SK-N-SH (cell line): ENCODE measurements at regions not wholly inside any gene's neighbourhood (a gene's known extent, or its start where the extent isn't known, plus 50 kb on each side); places are given as distances from the start of the nearest gene placed in this dataset.

Experiments used
- CTCF ChIA-PET: fragments of 300-600, 350-600 bp; formaldehyde crosslinking; extraction: SDS; loops from one replicate; lab custom pipeline; 2021; lab: Yijun Ruan, JAX
- POLR2A ChIA-PET: fragments of 350-600 bp; sonication (Branson Sonifier 250); formaldehyde crosslinking; extraction: SDS; loops from one replicate; lab custom pipeline; 2020; ENCODE audit warnings: antibody characterized with exemption, inconsistent platforms; lab: Yijun Ruan, JAX
- DNase-seq: peaks from one replicate; pipeline ENCODE4 v3.0.0; 2012
- H2AFZ ChIP-seq: fragments of 200-600 bp; sonication (generic); 2 replicates; pipeline ENCODE4 v1.8.1; 2016; ENCODE audit warnings: antibody characterized with exemption, mild to moderate bottlenecking, low read depth
- H3F3A ChIP-seq: fragments of 200-600 bp; sonication (generic); replicated peaks from 2 replicates; pipeline ENCODE3; 2016; ENCODE audit warnings: antibody characterized with exemption, mild to moderate bottlenecking; ENCODE audit not compliant: insufficient read depth
- H3K27ac ChIP-seq, 2 experiments: fragments of 200-500 bp in 1 of 2; fragments of 200-600 bp in 1 of 2; sonication (Bioruptor generic) in 1 of 2; sonication (generic), shearing (Covaris generic) in 1 of 2; 2 replicates each; pipeline versions ENCODE4 v1.5.1 to v1.6.1; 2014 to 2016; ENCODE audit warnings: low read depth in 2 of 2, inconsistent platforms in 1 of 2, low read length in 1 of 2, mild to moderate bottlenecking in 1 of 2, mixed read lengths in 1 of 2
- H3K27me3 ChIP-seq: fragments of 200-600 bp; sonication (generic), shearing (Covaris generic); 2 replicates; pipeline ENCODE4 v1.6.1; 2016; ENCODE audit warnings: mixed run types; ENCODE audit not compliant: insufficient read depth
- H3K36me3 ChIP-seq, 2 experiments: fragments of 200-500 bp in 1 of 2; fragments of 200-600 bp in 1 of 2; sonication (Bioruptor generic) in 1 of 2; sonication (generic) in 1 of 2; replicated peaks in 1 of 2; 2 replicates each; pipeline versions ENCODE3 to v1.5.1; 2014 to 2016; ENCODE audit warnings: low read length in 1 of 2, mild to moderate bottlenecking in 1 of 2; ENCODE audit not compliant: insufficient read depth in 2 of 2, control insufficient read depth in 1 of 2
- H3K4me1 ChIP-seq, 2 experiments: fragments of 200-500 bp in 1 of 2; fragments of 200-600 bp in 1 of 2; sonication (Bioruptor generic) in 1 of 2; sonication (generic), shearing (Covaris generic) in 1 of 2; 2 replicates each; pipeline versions ENCODE4 v1.5.1 to v1.6.1; 2014 to 2016; ENCODE audit warnings: low read depth in 1 of 2, low read length in 1 of 2, mixed run types in 1 of 2; ENCODE audit not compliant: insufficient read depth in 2 of 2, control insufficient read depth in 1 of 2
- H3K4me2 ChIP-seq: fragments of 200-600 bp; sonication (generic), shearing (Covaris generic); 2 replicates; pipeline ENCODE4 v1.6.1; 2017; ENCODE audit warnings: mixed run types
- H3K4me3 ChIP-seq, 2 experiments: fragments of 200-500 bp in 1 of 2; fragments of 200-600 bp in 1 of 2; sonication (Bioruptor generic) in 1 of 2; sonication (generic), shearing (Covaris generic) in 1 of 2; 2 replicates each; pipeline versions ENCODE4 v1.5.1 to v1.8.1; 2014 to 2016; ENCODE audit warnings: low read depth in 2 of 2, inconsistent platforms in 1 of 2, low read length in 1 of 2, mild to moderate bottlenecking in 1 of 2, mixed read lengths in 1 of 2, moderate library complexity in 1 of 2
- H3K79me2 ChIP-seq: fragments of 200-600 bp; sonication (generic); 2 replicates; pipeline ENCODE4 v1.8.1; 2017; ENCODE audit warnings: mild to moderate bottlenecking; ENCODE audit not compliant: insufficient read depth
- H3K9ac ChIP-seq: fragments of 200-600 bp; sonication (generic); 2 replicates; pipeline ENCODE4 v1.6.1; 2017; ENCODE audit warnings: mixed run types
- H3K9me2 ChIP-seq: fragments of 200-600 bp; sonication (generic); 2 replicates; pipeline ENCODE4 v1.6.1; 2017; ENCODE audit warnings: mixed run types
- H3K9me3 ChIP-seq: fragments of 200-600 bp; sonication (generic); 2 replicates; pipeline ENCODE4 v1.6.1; 2017; ENCODE audit warnings: mixed run types, mild to moderate bottlenecking, moderate library complexity
- H4K20me1 ChIP-seq: fragments of 200-600 bp; sonication (generic); 2 replicates; pipeline ENCODE4 v1.6.1; 2017; ENCODE audit warnings: mild to moderate bottlenecking, mixed run types; ENCODE audit not compliant: insufficient read depth
- CHD2 ChIP-seq: fragments of 150-350 bp; IDR thresholded peaks from 2 replicates; pipeline ENCODE4 v1.6.1; 2018; ENCODE audit warnings: low read length; ENCODE audit not compliant: partially characterized antibody
- CTCF ChIP-seq: fragments of 200-600 bp; sonication (generic); IDR thresholded peaks from 2 replicates; pipeline ENCODE4 v1.6.1; 2017; ENCODE audit warnings: antibody characterized with exemption, mild to moderate bottlenecking, moderate library complexity
- FOSL2 ChIP-seq: IDR thresholded peaks from 2 replicates; pipeline ENCODE4 v1.4.0; 2012; ENCODE audit warnings: low read depth, mild to moderate bottlenecking, moderate library complexity, borderline replicate concordance
- FOXJ3 ChIP-seq: sonication (generic); formaldehyde crosslinking; IDR thresholded peaks from 2 replicates; pipeline ENCODE4 v1.5.1; 2020; ENCODE audit warnings: mild to moderate bottlenecking, missing genetic modification reagents
- FOXM1 ChIP-seq: IDR thresholded peaks from 2 replicates; pipeline ENCODE4 v1.4.0; 2012; ENCODE audit warnings: low read depth, mild to moderate bottlenecking
- JUND ChIP-seq: IDR thresholded peaks from 2 replicates; pipeline ENCODE4 v1.4.0; 2012
- NRF1 ChIP-seq: IDR thresholded peaks from 2 replicates; pipeline ENCODE4 v1.6.1; 2012; ENCODE audit warnings: low read depth, mild to moderate bottlenecking, low read length
- PBX3 ChIP-seq: IDR thresholded peaks from 2 replicates; pipeline ENCODE4; 2012
- POLR2AphosphoS5 ChIP-seq: IDR thresholded peaks from 2 replicates; pipeline ENCODE4 v1.6.1; 2012; ENCODE audit warnings: low read depth, low read length
- RAD21 ChIP-seq: IDR thresholded peaks from 2 replicates; pipeline ENCODE4 v1.6.1; 2012; ENCODE audit warnings: mild to moderate bottlenecking, low read length
- RCOR1 ChIP-seq: fragments of 150-350 bp; IDR thresholded peaks from 2 replicates; pipeline ENCODE4 v1.6.1; 2017; ENCODE audit warnings: antibody characterized with exemption, low read length
- SMC3 ChIP-seq: IDR thresholded peaks from 2 replicates; pipeline ENCODE4 v1.6.1; 2012; ENCODE audit warnings: low read depth, low read length, improper control_type of control experiment
- USF1 ChIP-seq: IDR thresholded peaks from 2 replicates; pipeline ENCODE4 v1.4.0; 2012; ENCODE audit warnings: low read depth, borderline replicate concordance
- WGBS: methylation state at CpG from one replicate; pipeline ENCODE4 v1.1.6; 2017; ENCODE audit warnings: low lambda C conversion rate; 5-methylcytosine and 5-hydroxymethylcytosine counted together

GRCh38 chr2:196372811-196373664 is 201.7 kb upstream of the STK17B start (continued):
- TF ChIP-seq PBX3: no peak
- TF ChIP-seq FOSL2: no peak
- TF ChIP-seq JUND: no peak

GRCh38 chr2:196376984-196377877 is 205.9 kb upstream of the STK17B start:
- ChIA-PET POLR2A (no interaction called here), CTCF (no interaction called here)
- H3K79me2 ChIP-seq: no peaks in the 10 kb centered on the region
- H3K9me3 ChIP-seq: no peaks in the 10 kb centered on the region
- no peaks in the 10 kb centered on the region for H3K27me3 ChIP-seq
- no peak overlapping the region for H3K4me2 ChIP-seq
- 86% methylated on average over 8 of the region's 8 CpGs for WGBS
- no peak overlapping the region for H2AFZ ChIP-seq
- peak overlapping the region in 1 of 2 experiments; percentile 35; a peak in 1 of 4 replicates for H3K27ac ChIP-seq
- H3K4me1 ChIP-seq: no peaks in the 10 kb centered on the region; a peak in 2 of 4 replicates
- no peak overlapping the region for H3K4me3 ChIP-seq
- TF ChIP-seq FOSL2: no peak
- TF ChIP-seq CTCF: no peak
- no peak for TF ChIP-seq FOXM1
- no peak for TF ChIP-seq JUND
- TF ChIP-seq RAD21: no peak
- no peak for TF ChIP-seq RCOR1
- TF ChIP-seq FOXJ3: no peak
- TF ChIP-seq POLR2AphosphoS5: no peak
- no peak overlapping the region for H3K9ac ChIP-seq
- no peaks in the 10 kb centered on the region for H3K36me3 ChIP-seq
- H4K20me1 ChIP-seq: no peaks in the 10 kb centered on the region
- no peaks in the 10 kb centered on the region for H3K9me2 ChIP-seq
- DNase-seq: no peak
- peaks cover 3% of the 10 kb centered on the region for H3F3A ChIP-seq

GRCh38 chr2:196379600-196379999 is 208.2 kb upstream of the STK17B start:
- 98% methylated on average over 3 of the region's 3 CpGs for WGBS
- CTCF ChIA-PET: no interaction called here

More at GRCh38 chr2:196379600-196379999, 208.2 kb upstream of the STK17B start:
- no peak for TF ChIP-seq POLR2AphosphoS5
- TF ChIP-seq SMC3: no peak
- no peak for TF ChIP-seq RCOR1
- no peak for TF ChIP-seq NRF1
- no peak for TF ChIP-seq CHD2
- no peak for TF ChIP-seq USF1
- no peaks in the 10 kb centered on the region for H3K36me3 ChIP-seq
- no peaks in the 10 kb centered on the region for H4K20me1 ChIP-seq
- H3K4me2 ChIP-seq: no peak overlapping the region
- no peaks in the 10 kb centered on the region for H3K79me2 ChIP-seq
- H3K27ac ChIP-seq: no peak overlapping the region
- no peak for DNase-seq
- no peaks in the 10 kb centered on the region; a peak in 1 of 4 replicates for H3K4me1 ChIP-seq
- H3K9ac ChIP-seq: no peak overlapping the region
- H3K27me3 ChIP-seq: no peaks in the 10 kb centered on the region
- H2AFZ ChIP-seq: no peak overlapping the region
- no peak overlapping the region for H3K4me3 ChIP-seq
- no peaks in the 10 kb centered on the region for H3K9me3 ChIP-seq
- no peaks in the 10 kb centered on the region for H3K9me2 ChIP-seq
- peaks cover 3% of the 10 kb centered on the region for H3F3A ChIP-seq
- POLR2A ChIA-PET: no interaction called here
